ENCODE measurements at regions not wholly inside any gene's neighbourhood (a gene's known extent, or its start where the extent isn't known, plus 50 kb on each side); places are given as distances from the start of the nearest gene placed in this dataset.
"Not testable (repeated sequence)": the region's sequence is repeated elsewhere in the genome, so short reads cannot be mapped to it uniquely, and the experiment has no call there.

- DNase-seq: no peak
These were observed 617.7 kb downstream of the MID1IP1 start for GRCh38 chrX:39418731-39419638.

- DNase-seq: no peak
These were observed 619.7 kb downstream of the MID1IP1 start for GRCh38 chrX:39421006-39421405.

GRCh38 chrX:39425124-39425806 is 624.0 kb downstream of the MID1IP1 start:
- no peak for DNase-seq

GRCh38 chrX:39426101-39426500 is 624.8 kb downstream of the MID1IP1 start:
- no peak for DNase-seq

- DNase-seq: no peak
These were observed 626.2 kb downstream of the MID1IP1 start for GRCh38 chrX:39427492-39427891.

GRCh38 chrX:39427906-39428305 is 626.6 kb downstream of the MID1IP1 start:
- DNase-seq: no peak

GRCh38 chrX:39430551-39430950 is 629.3 kb downstream of the MID1IP1 start:
- no peak for DNase-seq

GRCh38 chrX:39431893-39432292 is 630.6 kb downstream of the MID1IP1 start:
- DNase-seq: no peak

GRCh38 chrX:39434671-39435070 is 633.4 kb downstream of the MID1IP1 start:
- DNase-seq: not testable (repeated sequence)

- not testable (repeated sequence) for DNase-seq
These were observed 635.3 kb downstream of the MID1IP1 start for GRCh38 chrX:39436538-39436937.

GRCh38 chrX:39437670-39438441 is 636.6 kb downstream of the MID1IP1 start:
- DNase-seq: no peak

- DNase-seq: peak in 1 of 2 experiments; percentile 39
These were observed 637.6 kb downstream of the MID1IP1 start for GRCh38 chrX:39438603-39439602.

GRCh38 chrX:39439906-39440798 is 638.9 kb downstream of the MID1IP1 start:
- DNase-seq: no peak

GRCh38 chrX:39440799-39441284 is 639.6 kb downstream of the MID1IP1 start:
- no peak for DNase-seq

- DNase-seq: no peak
These were observed 641.1 kb downstream of the MID1IP1 start for GRCh38 chrX:39442332-39442731.

- no peak for DNase-seq
These were observed 642.0 kb downstream of the MID1IP1 start for GRCh38 chrX:39443240-39443639.

GRCh38 chrX:39445336-39445735 is 644.1 kb downstream of the MID1IP1 start:
- peak in 1 of 2 experiments; percentile 52 for DNase-seq

GRCh38 chrX:39449352-39449751 is 648.1 kb downstream of the MID1IP1 start:
- no peak for DNase-seq

GRCh38 chrX:39450234-39450977 is 647.4 kb downstream of the BCOR start:
- DNase-seq: no peak

- DNase-seq: no peak
These were observed 646.7 kb downstream of the BCOR start for GRCh38 chrX:39451046-39451445.

All from NCI-H526 (cell line).